IMR-90 (cell line): ENCODE measurements at regions not wholly inside any gene's neighbourhood (a gene's known extent, or its start where the extent isn't known, plus 50 kb on each side); places are given as distances from the start of the nearest gene placed in this dataset.

Experiments
- BHLHE40 ChIP-seq: fragments of 150-350 bp; IDR thresholded peaks from 2 replicates; pipeline ENCODE4 v1.6.1; 2016; ENCODE audit warnings: mild to moderate bottlenecking, low read depth, low read length
- CEBPB ChIP-seq: IDR thresholded peaks from 2 replicates; pipeline ENCODE4 v1.6.1; 2012; ENCODE audit warnings: low read depth, low read length, improper control_type of control experiment
- FOS ChIP-seq: fragments of 150-350 bp; IDR thresholded peaks from 2 replicates; pipeline ENCODE4 v1.6.1; 2016; ENCODE audit warnings: low read depth, low read length
- MAZ ChIP-seq: IDR thresholded peaks from 2 replicates; pipeline ENCODE4 v1.6.1; 2012; ENCODE audit warnings: low read depth, mild to moderate bottlenecking, low read length, improper control_type of control experiment, moderate library complexity, borderline replicate concordance
- POLR2A ChIP-seq: IDR thresholded peaks from 2 replicates; pipeline ENCODE4 v1.6.1; 2012; ENCODE audit warnings: mild to moderate bottlenecking, low read depth, low read length
- RCOR1 ChIP-seq: IDR thresholded peaks from 2 replicates; pipeline ENCODE4 v1.6.1; 2012; ENCODE audit warnings: mild to moderate bottlenecking, low read length, improper control_type of control experiment; ENCODE audit not compliant: insufficient replicate concordance
- RFX5 ChIP-seq: IDR thresholded peaks from 2 replicates; pipeline ENCODE4 v1.8.0; 2012; ENCODE audit warnings: low read depth, mild to moderate bottlenecking, low read length, moderate library complexity
- TF ChIP-seq, protein P1 (sequence below): conservative IDR thresholded peaks from 2 replicates; pipeline ENCODE4 v1.5.1; 2012; ENCODE audit warnings: mild to moderate bottlenecking, low read depth, low read length, improper control_type of control experiment
- TF ChIP-seq, protein P2 (sequence below): fragments of 150-350 bp; IDR thresholded peaks from 2 replicates; pipeline ENCODE4 v1.6.1; 2016; ENCODE audit warnings: low read depth, mild to moderate bottlenecking, low read length, moderate library complexity, borderline replicate concordance
- TF ChIP-seq, protein P3 (sequence below): fragments of 150-350 bp; IDR thresholded peaks from 2 replicates; pipeline ENCODE4 v1.6.1; 2017; ENCODE audit warnings: mild to moderate bottlenecking, antibody characterized with exemption, low read length, low read depth

DNA sequence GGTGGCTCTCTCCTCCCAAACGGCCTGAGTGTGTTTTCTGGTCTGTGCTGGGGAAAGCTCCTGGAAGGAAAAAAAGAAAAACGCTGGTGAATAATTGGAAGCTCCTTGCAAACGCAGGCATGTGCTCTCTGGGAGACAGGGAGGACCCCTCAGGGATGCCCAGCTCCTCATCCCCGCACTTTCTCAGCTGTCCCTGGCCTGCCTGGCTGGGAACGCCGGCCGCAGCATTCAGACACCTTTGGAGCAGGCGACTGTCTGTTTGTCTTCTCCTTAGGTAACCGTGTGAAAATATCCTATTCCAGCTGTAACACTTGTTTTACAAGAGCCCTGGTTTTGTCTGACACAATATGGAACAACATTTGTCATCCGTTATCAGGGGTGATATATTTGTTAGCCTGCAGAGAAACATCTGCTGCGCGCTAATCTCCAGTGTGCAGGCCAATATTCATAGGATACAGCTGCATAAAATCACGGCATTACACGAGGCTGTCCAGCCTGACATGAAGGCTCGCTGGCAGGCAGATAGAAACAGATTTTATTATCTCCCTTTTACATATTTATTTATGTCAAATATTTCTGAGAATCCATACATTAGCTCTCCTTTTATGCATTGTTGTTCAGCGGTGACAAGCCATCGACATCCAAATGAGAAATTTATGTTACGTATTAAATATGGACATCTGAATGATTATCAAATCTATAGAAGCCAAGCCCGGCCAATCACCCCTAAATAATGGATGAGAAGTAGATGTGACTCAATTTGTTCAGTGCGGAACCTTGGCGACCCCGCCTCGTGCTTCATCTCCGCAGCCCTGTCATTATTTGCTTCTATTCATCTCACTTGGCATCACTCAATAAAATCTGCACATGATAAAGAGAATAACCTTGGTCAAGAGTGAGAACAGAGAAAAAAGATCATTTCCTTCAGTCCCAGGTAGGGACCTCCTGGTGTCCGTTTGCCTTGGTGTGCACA, 675.1 kb upstream of the SALL3 start:
- TF ChIP-seq, protein P1, sequence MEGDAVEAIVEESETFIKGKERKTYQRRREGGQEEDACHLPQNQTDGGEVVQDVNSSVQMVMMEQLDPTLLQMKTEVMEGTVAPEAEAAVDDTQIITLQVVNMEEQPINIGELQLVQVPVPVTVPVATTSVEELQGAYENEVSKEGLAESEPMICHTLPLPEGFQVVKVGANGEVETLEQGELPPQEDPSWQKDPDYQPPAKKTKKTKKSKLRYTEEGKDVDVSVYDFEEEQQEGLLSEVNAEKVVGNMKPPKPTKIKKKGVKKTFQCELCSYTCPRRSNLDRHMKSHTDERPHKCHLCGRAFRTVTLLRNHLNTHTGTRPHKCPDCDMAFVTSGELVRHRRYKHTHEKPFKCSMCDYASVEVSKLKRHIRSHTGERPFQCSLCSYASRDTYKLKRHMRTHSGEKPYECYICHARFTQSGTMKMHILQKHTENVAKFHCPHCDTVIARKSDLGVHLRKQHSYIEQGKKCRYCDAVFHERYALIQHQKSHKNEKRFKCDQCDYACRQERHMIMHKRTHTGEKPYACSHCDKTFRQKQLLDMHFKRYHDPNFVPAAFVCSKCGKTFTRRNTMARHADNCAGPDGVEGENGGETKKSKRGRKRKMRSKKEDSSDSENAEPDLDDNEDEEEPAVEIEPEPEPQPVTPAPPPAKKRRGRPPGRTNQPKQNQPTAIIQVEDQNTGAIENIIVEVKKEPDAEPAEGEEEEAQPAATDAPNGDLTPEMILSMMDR, result no peak
- TF ChIP-seq FOS, result no peak
- no peak for TF ChIP-seq POLR2A
- TF ChIP-seq RCOR1, result no peak
- TF ChIP-seq RFX5, result no peak
- TF ChIP-seq CEBPB, result no peak
- TF ChIP-seq, protein P2, sequence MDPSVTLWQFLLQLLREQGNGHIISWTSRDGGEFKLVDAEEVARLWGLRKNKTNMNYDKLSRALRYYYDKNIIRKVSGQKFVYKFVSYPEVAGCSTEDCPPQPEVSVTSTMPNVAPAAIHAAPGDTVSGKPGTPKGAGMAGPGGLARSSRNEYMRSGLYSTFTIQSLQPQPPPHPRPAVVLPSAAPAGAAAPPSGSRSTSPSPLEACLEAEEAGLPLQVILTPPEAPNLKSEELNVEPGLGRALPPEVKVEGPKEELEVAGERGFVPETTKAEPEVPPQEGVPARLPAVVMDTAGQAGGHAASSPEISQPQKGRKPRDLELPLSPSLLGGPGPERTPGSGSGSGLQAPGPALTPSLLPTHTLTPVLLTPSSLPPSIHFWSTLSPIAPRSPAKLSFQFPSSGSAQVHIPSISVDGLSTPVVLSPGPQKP, result no peak
- no peak for TF ChIP-seq MAZ
- TF ChIP-seq BHLHE40, result no peak
- TF ChIP-seq, protein P3, sequence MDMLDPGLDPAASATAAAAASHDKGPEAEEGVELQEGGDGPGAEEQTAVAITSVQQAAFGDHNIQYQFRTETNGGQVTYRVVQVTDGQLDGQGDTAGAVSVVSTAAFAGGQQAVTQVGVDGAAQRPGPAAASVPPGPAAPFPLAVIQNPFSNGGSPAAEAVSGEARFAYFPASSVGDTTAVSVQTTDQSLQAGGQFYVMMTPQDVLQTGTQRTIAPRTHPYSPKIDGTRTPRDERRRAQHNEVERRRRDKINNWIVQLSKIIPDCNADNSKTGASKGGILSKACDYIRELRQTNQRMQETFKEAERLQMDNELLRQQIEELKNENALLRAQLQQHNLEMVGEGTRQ, result no peak
